IMR-90 (cell line): ENCODE measurements at regions not wholly inside any gene's neighbourhood (a gene's known extent, or its start where the extent isn't known, plus 50 kb on each side); places are given as distances from the start of the nearest gene placed in this dataset.
"Not testable (repeated sequence)": the region's sequence is repeated elsewhere in the genome, so short reads cannot be mapped to it uniquely, and the experiment has no call there.

Experiments used
- ATAC-seq: fragments of 200-7000 bp; cut with Tn5 transposase; 2 replicates; pipeline ENCODE4 v1.9.1; 2020; ENCODE audit warnings: low read depth, mild to moderate bottlenecking, moderate library complexity
- BruUV-seq: library from RNA; stranded (reverse); fragments of 400-500 nt; replicated peaks from 2 replicates; lab custom pipeline; 2021; lab: Mats Ljungman, UMichigan
- CTCF ChIA-PET: fragments of 300-600 bp; formaldehyde crosslinking; extraction: SDS; loops from one replicate; lab custom pipeline; 2021; ENCODE audit warnings: antibody characterized with exemption; lab: Yijun Ruan, JAX
- POLR2A ChIA-PET: fragments of 300-600 bp; sonication (Branson Sonifier 250); formaldehyde crosslinking; loops from one replicate; lab custom pipeline; 2022; ENCODE audit warnings: antibody characterized with exemption; ENCODE audit not compliant: unreplicated experiment; lab: Charles Lee
- DNase-seq: peaks from one replicate; pipeline ENCODE4 v3.0.0; 2013
- H2AFZ ChIP-seq: replicated peaks from 2 replicates; pipeline ENCODE3; 2013; ENCODE audit warnings: low read length, mild to moderate bottlenecking; ENCODE audit not compliant: poor library complexity
- H2AK5ac ChIP-seq: 2 replicates; pipeline ENCODE4 v1.6.1; 2013; ENCODE audit warnings: low read depth, low read length, inconsistent platforms
- H2AK9ac ChIP-seq: replicated peaks from 2 replicates; pipeline ENCODE3; 2013; ENCODE audit warnings: mild to moderate bottlenecking, low read depth, low read length, moderate library complexity; ENCODE audit not compliant: poor library complexity
- H2BK120ac ChIP-seq: 2 replicates; pipeline ENCODE4 v1.6.1; 2013; ENCODE audit warnings: low read depth, low read length, inconsistent platforms
- H2BK15ac ChIP-seq: 3 replicates; pipeline ENCODE4 v1.6.1; 2013; ENCODE audit warnings: low read depth, low read length, inconsistent platforms
- H2BK20ac ChIP-seq: 2 replicates; pipeline ENCODE4 v1.6.1; 2013; ENCODE audit warnings: low read depth, mild to moderate bottlenecking, inconsistent platforms, low read length, moderate library complexity
- H2BK5ac ChIP-seq: 2 replicates; pipeline ENCODE4 v1.6.1; 2013; ENCODE audit warnings: mild to moderate bottlenecking, low read depth, low read length, inconsistent platforms; ENCODE audit not compliant: poor library complexity, severe bottlenecking
- H3K14ac ChIP-seq: replicated peaks from 2 replicates; pipeline ENCODE4 v1.6.1; 2013; ENCODE audit warnings: low read depth, low read length, inconsistent platforms
- H3K18ac ChIP-seq: 2 replicates; pipeline ENCODE4 v1.6.1; 2013; ENCODE audit warnings: low read depth, low read length, control low read depth
- H3K23ac ChIP-seq: 2 replicates; pipeline ENCODE4 v1.6.1; 2013; ENCODE audit warnings: low read depth, low read length, inconsistent platforms
- H3K27ac ChIP-seq: 2 replicates; pipeline ENCODE4 v1.5.1; 2013; ENCODE audit warnings: mild to moderate bottlenecking, control low read depth, low read length; ENCODE audit not compliant: insufficient read depth
- H3K27me3 ChIP-seq: 2 replicates; pipeline ENCODE4 v1.6.1; 2013; ENCODE audit warnings: low read length; ENCODE audit not compliant: control insufficient read depth, insufficient read depth
- H3K36me3 ChIP-seq: 2 replicates; pipeline ENCODE4 v1.6.1; 2013; ENCODE audit warnings: low read length, mixed read lengths; ENCODE audit not compliant: control insufficient read depth, insufficient read depth
- H3K4ac ChIP-seq: 2 replicates; pipeline ENCODE4 v1.6.1; 2013; ENCODE audit warnings: low read depth, low read length, inconsistent platforms
- H3K4me1 ChIP-seq: 2 replicates; pipeline ENCODE4 v1.6.1; 2013; ENCODE audit warnings: low read length, mixed read lengths; ENCODE audit not compliant: control insufficient read depth, insufficient read depth
- H3K4me2 ChIP-seq: 2 replicates; pipeline ENCODE4 v1.6.1; 2013; ENCODE audit warnings: low read depth, mild to moderate bottlenecking, control low read depth, low read length, moderate library complexity
- H3K4me3 ChIP-seq: 2 replicates; pipeline ENCODE4 v1.5.1; 2013; ENCODE audit warnings: low read depth, mild to moderate bottlenecking, control low read depth, low read length, moderate library complexity; ENCODE audit not compliant: insufficient read depth
- H3K56ac ChIP-seq: 2 replicates; pipeline ENCODE4 v1.6.1; 2013; ENCODE audit warnings: low read length, inconsistent platforms; ENCODE audit not compliant: insufficient read depth; ENCODE audit errors: extremely low read depth
- H3K79me1 ChIP-seq, 2 experiments: 2 replicates each; pipeline ENCODE4 v1.6.1; 2013; ENCODE audit warnings: low read length in 2 of 2, inconsistent platforms in 1 of 2, low read depth in 1 of 2
- H3K9ac ChIP-seq: 2 replicates; pipeline ENCODE4 v1.6.1; 2013; ENCODE audit warnings: low read depth, low read length, control low read depth
- H3K9me1 ChIP-seq: 2 replicates; pipeline ENCODE4 v1.6.1; 2013; ENCODE audit warnings: low read length, inconsistent platforms; ENCODE audit not compliant: insufficient read depth
- H3K9me3 ChIP-seq: 2 replicates; pipeline ENCODE4 v1.6.1; 2013; ENCODE audit warnings: low read length; ENCODE audit not compliant: control insufficient read depth, insufficient read depth
- H4K20me1 ChIP-seq: 2 replicates; pipeline ENCODE4 v1.6.1; 2013; ENCODE audit warnings: low read length, inconsistent platforms; ENCODE audit not compliant: insufficient read depth
- H4K5ac ChIP-seq: 2 replicates; pipeline ENCODE4 v1.6.1; 2013; ENCODE audit warnings: mild to moderate bottlenecking, low read depth, low read length, control low read depth
- H4K8ac ChIP-seq, 2 experiments: 2 replicates each; pipeline ENCODE4 v1.6.1; 2013; ENCODE audit warnings: low read depth in 2 of 2, low read length in 2 of 2, control low read depth in 1 of 2, inconsistent platforms in 1 of 2
- H4K91ac ChIP-seq: 2 replicates; pipeline ENCODE4 v1.6.1; 2013; ENCODE audit warnings: low read depth, low read length, inconsistent platforms; ENCODE audit not compliant: insufficient read depth
- WGBS, 2 experiments: methylation state at CpG; one replicate each; pipeline versions ENCODE4 v1.1.5 to v1.1.7; 2013; ENCODE audit warnings: missing lambda C conversion rate in 2 of 2; ENCODE audit not compliant: insufficient read length in 1 of 2; ENCODE audit errors: extremely low coverage in 2 of 2; 5-methylcytosine and 5-hydroxymethylcytosine counted together
- dilution Hi-C: fragments of 300-500 bp; cut with HindIII; formaldehyde crosslinking; loops from one replicate; pipeline ENCODE4 v1.14.3; 2018; ENCODE audit warnings: low sequenced_read_pairs; ENCODE audit not compliant: unreplicated experiment
- in situ Hi-C: fragments of 300-500 bp; cut with MboI; formaldehyde crosslinking; loops from 3 replicates; pipeline ENCODE4 v1.14.3; 2019; ENCODE audit warnings: low sequenced_read_pairs, inconsistent platforms, mixed read lengths
- intact Hi-C: fragments of 100-400 bp; cut with micrococcal nuclease; formaldehyde crosslinking; loops from 2 replicates; pipeline ENCODE4 v1.10.0; 2022

DNA sequence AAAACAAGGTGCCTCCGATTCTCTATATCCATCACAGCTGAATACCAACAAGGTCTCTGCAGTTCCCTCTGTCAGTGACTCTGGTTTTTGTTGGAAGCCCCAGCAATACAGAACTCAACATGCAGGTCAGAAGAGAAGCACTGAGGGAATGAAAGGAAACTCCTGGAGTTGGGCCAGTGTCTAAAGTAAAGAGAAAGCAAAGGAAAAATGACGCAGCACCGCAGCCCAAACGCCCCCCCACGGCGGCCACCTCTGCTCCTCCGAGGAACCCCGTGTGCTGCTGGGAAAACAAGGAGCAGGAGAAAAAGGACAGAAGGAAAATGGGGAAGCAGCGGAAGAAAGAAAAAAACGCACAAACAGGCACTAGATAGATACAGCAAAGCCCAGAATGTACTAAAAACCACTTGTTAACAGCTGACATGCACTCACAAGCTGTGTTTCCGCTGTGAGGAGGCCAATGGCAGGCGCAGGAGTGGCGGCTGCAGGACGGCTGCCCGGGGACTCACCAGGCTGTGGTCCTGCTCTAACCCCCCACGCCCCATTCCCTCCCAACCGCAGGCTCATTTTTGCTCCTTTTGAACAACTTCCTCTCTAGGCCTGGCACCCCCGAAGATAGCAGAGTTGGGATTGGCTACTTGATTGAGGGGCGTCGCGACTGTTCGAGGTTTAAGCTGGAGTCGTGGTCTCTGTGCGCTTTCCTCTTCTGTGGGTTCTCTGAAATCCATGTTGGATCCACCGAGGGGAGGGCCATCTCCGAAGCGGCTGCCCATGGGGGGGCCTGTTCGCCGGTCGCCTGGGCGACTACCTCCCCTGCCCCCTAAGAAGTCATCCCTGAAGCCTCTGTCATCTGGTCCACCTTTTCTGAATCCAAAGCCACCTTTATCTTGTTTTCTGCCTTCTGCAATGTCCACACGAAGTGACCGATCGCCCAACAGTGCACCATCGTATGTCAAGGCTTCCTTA lies 204.8 kb downstream of the HIBADH start:
- H3K36me3 ChIP-seq, H3K56ac ChIP-seq, BruUV-seq, in situ Hi-C loops, H3K4me3 ChIP-seq, H3K23ac ChIP-seq, H4K20me1 ChIP-seq, ATAC-seq, H3K14ac ChIP-seq, H2BK15ac ChIP-seq, H3K4me2 ChIP-seq, H3K4ac ChIP-seq, dilution Hi-C loops, H2BK5ac ChIP-seq, H3K9me1 ChIP-seq, H3K9ac ChIP-seq, H3K9me3 ChIP-seq, H3K79me1 ChIP-seq, H2BK20ac ChIP-seq, H4K5ac ChIP-seq, H3K4me1 ChIP-seq, POLR2A ChIA-PET, H4K91ac ChIP-seq, CTCF ChIA-PET, H2BK120ac ChIP-seq, H2AFZ ChIP-seq, H3K27me3 ChIP-seq, H3K18ac ChIP-seq, DNase-seq, H4K8ac ChIP-seq, H2AK9ac ChIP-seq, H2AK5ac ChIP-seq, intact Hi-C loops, H3K27ac ChIP-seq: not testable (repeated sequence)
- 94% methylated on average over 7 of the region's 35 CpGs; no CpG with 5 or more reads in 1 of the 2 experiments for WGBS, 2 experiments
